OCI-LY7 (cell line): ENCODE measurements at regions not wholly inside any gene's neighbourhood (a gene's known extent, or its start where the extent isn't known, plus 50 kb on each side); places are given as distances from the start of the nearest gene placed in this dataset.

Experiments used
- BruUV-seq: library from RNA; stranded (reverse); fragments of 400-500 nt; replicated peaks from 2 replicates; lab custom pipeline; 2021; lab: Mats Ljungman, UMichigan
- CTCF ChIA-PET: fragments of 300-600 bp; sonication (Branson Sonifier 250); formaldehyde crosslinking; loops from one replicate; lab custom pipeline; 2022; ENCODE audit warnings: antibody characterized with exemption; ENCODE audit not compliant: unreplicated experiment; lab: Charles Lee
- POLR2A ChIA-PET: fragments of 300-600 bp; sonication (Branson Sonifier 250); formaldehyde crosslinking; loops from one replicate; lab custom pipeline; 2022; ENCODE audit warnings: antibody characterized with exemption; lab: Charles Lee
- DNase-seq: peaks from one replicate; pipeline ENCODE4 v3.0.0-alpha.2; 2015; ENCODE audit warnings: low spot score
- H2AFZ ChIP-seq: fragments of 200-600 bp; sonication (generic), shearing (Covaris generic); 2 replicates; pipeline ENCODE4 v1.6.1; 2014; ENCODE audit warnings: mild to moderate bottlenecking, antibody characterized with exemption, low read length, moderate library complexity
- H3K27ac ChIP-seq: fragments of 200-600 bp; sonication (generic); 2 replicates; pipeline ENCODE4 v1.5.1; 2014; ENCODE audit warnings: mixed run types, low read depth, mild to moderate bottlenecking, moderate library complexity, low read length, inconsistent platforms; ENCODE audit not compliant: poor library complexity, severe bottlenecking
- H3K36me3 ChIP-seq: fragments of 200-600 bp; sonication (generic); 2 replicates; pipeline ENCODE4 v1.6.1; 2014; ENCODE audit warnings: mild to moderate bottlenecking, antibody characterized with exemption, low read length, moderate library complexity, mixed read lengths; ENCODE audit not compliant: insufficient read depth
- H3K4me1 ChIP-seq: fragments of 200-600 bp; sonication (generic); 2 replicates; pipeline ENCODE4 v1.5.1; 2014; ENCODE audit warnings: mild to moderate bottlenecking, low read length; ENCODE audit not compliant: insufficient read depth, poor library complexity, severe bottlenecking
- H3K4me2 ChIP-seq: fragments of 200-600 bp; sonication (generic); 2 replicates; pipeline ENCODE4 v1.6.1; 2014; ENCODE audit warnings: mild to moderate bottlenecking, low read length
- H3K4me3 ChIP-seq: fragments of 200-600 bp; sonication (generic); 2 replicates; pipeline ENCODE4 v1.5.1; 2014; ENCODE audit warnings: mild to moderate bottlenecking, low read depth, low read length; ENCODE audit not compliant: poor library complexity, severe bottlenecking
- H3K79me2 ChIP-seq: fragments of 200-600 bp; sonication (generic); 2 replicates; pipeline ENCODE4 v1.6.1; 2016; ENCODE audit warnings: low read depth, mild to moderate bottlenecking, low read length, moderate library complexity, mixed read lengths; ENCODE audit not compliant: insufficient read depth
- H3K9me2 ChIP-seq: fragments of 200-600 bp; sonication (generic); 2 replicates; pipeline ENCODE4 v1.6.1; 2016; ENCODE audit warnings: mild to moderate bottlenecking, low read length, mixed read lengths; ENCODE audit not compliant: insufficient read depth
- H3K9me3 ChIP-seq: fragments of 200-600 bp; sonication (generic); 2 replicates; pipeline ENCODE4 v1.6.1; 2014; ENCODE audit warnings: mild to moderate bottlenecking, mixed run types, low read length, mixed read lengths
- H4K20me1 ChIP-seq: fragments of 200-600 bp; sonication (generic); 2 replicates; pipeline ENCODE4 v1.6.1; 2014; ENCODE audit warnings: mild to moderate bottlenecking, antibody characterized with exemption, low read length, moderate library complexity, mixed read lengths; ENCODE audit not compliant: insufficient read depth
- EZH2phosphoT487 ChIP-seq: fragments of 200-600 bp; sonication (generic); IDR thresholded peaks from 2 replicates; pipeline ENCODE4 v1.6.1; 2018; ENCODE audit warnings: low read depth, borderline replicate concordance, mild to moderate bottlenecking, mixed run types, antibody characterized with exemption, low read length, moderate library complexity, mixed read lengths
- intact Hi-C: fragments of 100-400 bp; cut with micrococcal nuclease; formaldehyde crosslinking; loops from one replicate; pipeline ENCODE4 v1.10.0; 2022; ENCODE audit not compliant: unreplicated experiment
- TF ChIP-seq, protein P1 (sequence below): fragments of 200-600 bp; sonication (generic); conservative IDR thresholded peaks from 2 replicates; pipeline ENCODE4 v1.5.1; 2014; ENCODE audit warnings: mild to moderate bottlenecking, antibody characterized with exemption, low read length, moderate library complexity, mixed read lengths

DNA sequence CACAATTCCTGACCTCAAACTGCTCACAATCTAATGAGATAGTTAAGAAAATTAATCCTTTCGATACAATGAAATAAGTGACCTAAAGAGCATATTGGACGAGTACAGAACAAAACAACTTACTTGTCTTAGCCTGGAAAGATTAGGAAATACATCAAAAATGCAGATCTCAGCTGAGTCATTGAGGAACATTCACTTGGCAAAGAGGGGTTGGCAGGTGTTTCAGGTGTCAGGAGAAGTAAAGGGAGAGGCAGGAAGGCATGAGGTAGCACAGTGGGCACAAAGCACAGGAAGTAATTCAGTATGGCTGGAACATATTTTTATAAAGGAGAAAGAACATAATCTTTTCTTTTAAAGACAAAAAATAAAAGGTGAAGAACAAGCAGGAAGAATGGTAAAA lies 628.8 kb upstream of the RGMB start:
- DNase-seq = no peak
- TF ChIP-seq, protein P1, sequence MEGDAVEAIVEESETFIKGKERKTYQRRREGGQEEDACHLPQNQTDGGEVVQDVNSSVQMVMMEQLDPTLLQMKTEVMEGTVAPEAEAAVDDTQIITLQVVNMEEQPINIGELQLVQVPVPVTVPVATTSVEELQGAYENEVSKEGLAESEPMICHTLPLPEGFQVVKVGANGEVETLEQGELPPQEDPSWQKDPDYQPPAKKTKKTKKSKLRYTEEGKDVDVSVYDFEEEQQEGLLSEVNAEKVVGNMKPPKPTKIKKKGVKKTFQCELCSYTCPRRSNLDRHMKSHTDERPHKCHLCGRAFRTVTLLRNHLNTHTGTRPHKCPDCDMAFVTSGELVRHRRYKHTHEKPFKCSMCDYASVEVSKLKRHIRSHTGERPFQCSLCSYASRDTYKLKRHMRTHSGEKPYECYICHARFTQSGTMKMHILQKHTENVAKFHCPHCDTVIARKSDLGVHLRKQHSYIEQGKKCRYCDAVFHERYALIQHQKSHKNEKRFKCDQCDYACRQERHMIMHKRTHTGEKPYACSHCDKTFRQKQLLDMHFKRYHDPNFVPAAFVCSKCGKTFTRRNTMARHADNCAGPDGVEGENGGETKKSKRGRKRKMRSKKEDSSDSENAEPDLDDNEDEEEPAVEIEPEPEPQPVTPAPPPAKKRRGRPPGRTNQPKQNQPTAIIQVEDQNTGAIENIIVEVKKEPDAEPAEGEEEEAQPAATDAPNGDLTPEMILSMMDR = no peak
- CTCF ChIA-PET = no interaction called here

DNA sequence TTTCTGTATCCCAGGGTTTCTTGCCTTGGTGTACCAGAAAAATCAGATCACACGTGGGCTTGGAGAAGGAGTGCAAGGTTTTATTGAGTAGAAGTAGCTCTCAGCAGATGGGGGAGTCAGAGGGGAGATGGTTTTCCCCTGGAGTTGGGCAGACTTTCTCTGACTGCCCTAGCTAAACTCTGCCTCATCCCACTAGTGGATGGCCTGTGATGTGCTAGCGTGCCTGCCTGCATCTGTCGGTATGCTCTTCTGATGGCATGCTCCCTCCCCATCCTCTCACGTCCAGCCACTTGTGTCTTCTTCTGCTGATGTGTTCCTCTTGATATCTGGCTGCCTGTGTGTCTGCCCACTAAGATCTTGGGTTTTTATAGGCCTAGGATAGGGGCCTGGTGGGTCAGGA lies 616.1 kb upstream of the RGMB start:
- intact Hi-C loops = no loop called here
- TF ChIP-seq, protein P1 = no peak
- TF ChIP-seq EZH2phosphoT487 = no peak
- no peaks in the 10 kb centered on the region for H3K79me2 ChIP-seq
- no peaks in the 10 kb centered on the region for H3K36me3 ChIP-seq
- H3K27ac ChIP-seq = no peak overlapping the region
- no peaks in the 10 kb centered on the region for H4K20me1 ChIP-seq
- no TSS peak for BruUV-seq
- H3K4me1 ChIP-seq = no peaks in the 10 kb centered on the region
- CTCF ChIA-PET = no interaction called here
- no peaks in the 10 kb centered on the region for H3K9me2 ChIP-seq
- no peak for DNase-seq
- POLR2A ChIA-PET = no interaction called here
- H3K9me3 ChIP-seq = no peaks in the 10 kb centered on the region
- H2AFZ ChIP-seq = no peak overlapping the region
- H3K4me3 ChIP-seq = no peak overlapping the region
- H3K4me2 ChIP-seq = no peak overlapping the region

More for the DNA sequence above, 628.8 kb upstream of the RGMB start:
- H2AFZ ChIP-seq = no peak overlapping the region
- H4K20me1 ChIP-seq = no peaks in the 10 kb centered on the region
- no TSS peak for BruUV-seq
- no peak overlapping the region for H3K27ac ChIP-seq
- H3K4me2 ChIP-seq = no peak overlapping the region
- H3K4me3 ChIP-seq = no peak overlapping the region
- H3K36me3 ChIP-seq = no peaks in the 10 kb centered on the region
- no peaks in the 10 kb centered on the region for H3K79me2 ChIP-seq
- POLR2A ChIA-PET = no interaction called here
- no peaks in the 10 kb centered on the region for H3K9me2 ChIP-seq
- H3K9me3 ChIP-seq = no peaks in the 10 kb centered on the region
- H3K4me1 ChIP-seq = no peaks in the 10 kb centered on the region
- intact Hi-C loops = no loop called here

DNA sequence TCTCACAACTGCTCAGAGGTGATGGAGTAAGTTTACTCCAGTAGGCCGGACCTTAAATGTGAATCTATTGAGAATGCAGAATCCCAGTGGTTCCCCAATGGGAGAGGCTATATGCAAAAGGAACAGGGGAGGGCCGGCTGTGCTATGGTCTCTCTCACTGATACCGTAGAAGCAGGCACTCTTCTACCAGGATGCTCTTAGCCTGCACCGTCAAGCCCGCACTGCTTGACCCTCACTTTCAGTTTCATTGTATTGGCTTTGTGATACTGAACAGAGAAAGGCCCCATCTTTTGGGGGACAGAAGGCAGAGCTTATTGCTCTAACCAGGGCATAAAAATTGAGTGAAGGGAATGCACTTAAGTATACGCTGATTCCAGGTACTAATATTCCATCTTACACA lies 615.0 kb upstream of the RGMB start:
- Histone ChIP-seq H3K36me3 (no peaks in the 10 kb centered on the region), H3K4me3 (no peak overlapping the region), H2AFZ (no peak overlapping the region), H3K9me3 (no peaks in the 10 kb centered on the region), H3K27ac (no peak overlapping the region), H3K9me2 (no peaks in the 10 kb centered on the region), H3K4me2 (no peak overlapping the region), H3K4me1 (no peaks in the 10 kb centered on the region), H3K79me2 (no peaks in the 10 kb centered on the region), H4K20me1 (no peaks in the 10 kb centered on the region)
- CTCF ChIA-PET = no interaction called here
- POLR2A ChIA-PET = no interaction called here
- no TSS peak for BruUV-seq
- TF ChIP-seq, protein P1 = no peak
- TF ChIP-seq EZH2phosphoT487 = no peak
- intact Hi-C loops = no loop called here
- no peak for DNase-seq
